SH-SY5Y (cell line): ENCODE measurements at regions not wholly inside any gene's neighbourhood (a gene's known extent, or its start where the extent isn't known, plus 50 kb on each side); places are given as distances from the start of the nearest gene placed in this dataset.

Experiments
- GATA2 ChIP-seq: IDR thresholded peaks from 2 replicates; pipeline ENCODE4 v1.6.1; 2011; ENCODE audit warnings: mild to moderate bottlenecking, low read depth, low read length
- GATA3 ChIP-seq: IDR thresholded peaks from 2 replicates; pipeline ENCODE4 v1.6.1; 2011; ENCODE audit warnings: low read depth, mild to moderate bottlenecking, low read length, moderate library complexity

GRCh38 chr4:156109943-156110900, 156.6 kb upstream of the CTSO start:
- TF ChIP-seq GATA3 (no peak), GATA2 (no peak)
